ENCODE measurements at regions not wholly inside any gene's neighbourhood (a gene's known extent, or its start where the extent isn't known, plus 50 kb on each side); places are given as distances from the start of the nearest gene placed in this dataset.
"Not testable (repeated sequence)": the region's sequence is repeated elsewhere in the genome, so short reads cannot be mapped to it uniquely, and the experiment has no call there.

- no peaks in the 10 kb centered on the region for H3K36me3 ChIP-seq
- no peak for TF ChIP-seq CTCF (IDR thresholded peaks at IDR 0.05)
- no peak for DNase-seq
- intact Hi-C loops (cut with DNase I), result no loop called here
- H3K27me3 ChIP-seq (ENCODE audit: low read depth), result no peaks in the 10 kb centered on the region
- no peaks in the 10 kb centered on the region for H3K4me1 ChIP-seq
- H3K9me3 ChIP-seq, result no peaks in the 10 kb centered on the region
- no peak for ATAC-seq
- H3K4me3 ChIP-seq, result no peak overlapping the region
- H3K27ac ChIP-seq, result no peak overlapping the region
These were observed 138.6 kb downstream of the SPRY1 start for GRCh38 chr4:123535037-123535748.

GRCh38 chr4:123536225-123536624 lies 139.6 kb downstream of the SPRY1 start:
- ATAC-seq, result no peak
- intact Hi-C loops (cut with DNase I), result no loop called here

GRCh38 chr4:123537906-123538402 lies 141.4 kb downstream of the SPRY1 start:
- H3K9me3 ChIP-seq; ATAC-seq; intact Hi-C loops (cut with DNase I); H3K36me3 ChIP-seq; H3K4me3 ChIP-seq; DNase-seq; H3K27ac ChIP-seq; H3K4me1 ChIP-seq; H3K27me3 ChIP-seq (ENCODE audit: low read depth): not testable (repeated sequence)

More at GRCh38 chr4:123536225-123536624, 139.6 kb downstream of the SPRY1 start:
- DNase-seq, result no peak
- Histone ChIP-seq H3K27ac (no peak overlapping the region), H3K9me3 (no peaks in the 10 kb centered on the region), H3K27me3 (ENCODE audit: low read depth) (no peaks in the 10 kb centered on the region), H3K4me3 (no peak overlapping the region), H3K4me1 (no peaks in the 10 kb centered on the region), H3K36me3 (no peaks in the 10 kb centered on the region)
- no peak for TF ChIP-seq CTCF (IDR thresholded peaks at IDR 0.05)

- intact Hi-C loops (cut with DNase I), result no loop called here
- ATAC-seq (peak; percentile 68 to 79), DNase-seq (no peak)
- H3K36me3 ChIP-seq, result no peaks in the 10 kb centered on the region
- no peaks in the 10 kb centered on the region for H3K9me3 ChIP-seq
- peaks cover 16% of the 10 kb centered on the region for H3K4me1 ChIP-seq
- no peak for TF ChIP-seq CTCF (IDR thresholded peaks at IDR 0.05)
- no peak overlapping the region for H3K4me3 ChIP-seq
- no peaks in the 10 kb centered on the region for H3K27me3 ChIP-seq (ENCODE audit: low read depth)
- H3K27ac ChIP-seq, result peak overlapping the region; percentile 76
These were observed 149.3 kb downstream of the SPRY1 start for GRCh38 chr4:123545667-123546572.

- DNase-seq, result no peak
- no peak for TF ChIP-seq CTCF (IDR thresholded peaks at IDR 0.05)
- no peaks in the 10 kb centered on the region for H3K27me3 ChIP-seq (ENCODE audit: low read depth)
- H3K36me3 ChIP-seq, result no peaks in the 10 kb centered on the region
- ATAC-seq, result peak; percentile 39 to 45
- H3K4me1 ChIP-seq, result peaks cover 16% of the 10 kb centered on the region
- H3K4me3 ChIP-seq, result no peak overlapping the region
- no peaks in the 10 kb centered on the region for H3K9me3 ChIP-seq
- peak overlapping the region; percentile 76 for H3K27ac ChIP-seq
- intact Hi-C loops (cut with DNase I), result no loop called here
These were observed 150.0 kb downstream of the SPRY1 start for GRCh38 chr4:123546573-123547060.

Data from lower lobe of right lung (tissue), 2 donors.